HG03280 (cell line): ENCODE measurements at regions not wholly inside any gene's neighbourhood (a gene's known extent, or its start where the extent isn't known, plus 50 kb on each side); places are given as distances from the start of the nearest gene placed in this dataset.

ENCODE experiments used
- ATAC-seq: cut with Tn5 transposase; IDR thresholded peaks from one replicate; pipeline ENCODE4 v1.9.1; 2021; ENCODE audit warnings: mild to moderate bottlenecking, moderate library complexity; ENCODE audit not compliant: unreplicated experiment

GRCh38 chr2:147045113-147045512 lies 799.7 kb upstream of the ACVR2A start:
- ATAC-seq = no peak

- no peak for ATAC-seq
Observed at GRCh38 chr2:147041121-147041494, 803.7 kb upstream of the ACVR2A start.

- no peak for ATAC-seq
Observed at GRCh38 chr2:147040298-147041120, 804.3 kb upstream of the ACVR2A start.

- no peak for ATAC-seq
Observed at GRCh38 chr2:147037048-147037447, 807.8 kb upstream of the ACVR2A start.

- ATAC-seq = no peak
Observed at GRCh38 chr2:147033044-147033443, 811.8 kb upstream of the ACVR2A start.

- ATAC-seq = no peak
Observed at GRCh38 chr2:147031897-147032296, 812.9 kb upstream of the ACVR2A start.

- no peak for ATAC-seq
Observed at GRCh38 chr2:147030966-147031720, 813.7 kb upstream of the ACVR2A start.

GRCh38 chr2:147027436-147027835 lies 817.4 kb upstream of the ACVR2A start:
- ATAC-seq = no peak

GRCh38 chr2:147026664-147027295 lies 818.0 kb upstream of the ACVR2A start:
- no peak for ATAC-seq

- ATAC-seq = no peak
Observed at GRCh38 chr2:147025646-147026585, 818.9 kb upstream of the ACVR2A start.

GRCh38 chr2:147019311-147019710 lies 825.5 kb upstream of the ACVR2A start:
- no peak for ATAC-seq

GRCh38 chr2:147017951-147018645 lies 826.7 kb upstream of the ACVR2A start:
- no peak for ATAC-seq

- ATAC-seq = no peak
Observed at GRCh38 chr2:147016181-147016580, 828.6 kb upstream of the ACVR2A start.

GRCh38 chr2:147015591-147015990 lies 829.2 kb upstream of the ACVR2A start:
- no peak for ATAC-seq

- ATAC-seq = no peak
Observed at GRCh38 chr2:147013696-147014392, 831.0 kb upstream of the ACVR2A start.

- ATAC-seq = no peak
Observed at GRCh38 chr2:147008481-147008880, 836.3 kb upstream of the ACVR2A start.

- ATAC-seq = no peak
Observed at GRCh38 chr2:147006736-147007141, 838.1 kb upstream of the ACVR2A start.

GRCh38 chr2:147003081-147003480 lies 841.7 kb upstream of the ACVR2A start:
- ATAC-seq = no peak

GRCh38 chr2:147002256-147002655 lies 842.6 kb upstream of the ACVR2A start:
- no peak for ATAC-seq
